Common myeloid progenitor, CD34-positive (primary cell): ENCODE measurements at regions not wholly inside any gene's neighbourhood (a gene's known extent, or its start where the extent isn't known, plus 50 kb on each side); places are given as distances from the start of the nearest gene placed in this dataset.

ENCODE experiments used
- CTCF ChIA-PET: fragments of 350-600 bp; sonication (Branson Sonifier 250); formaldehyde crosslinking; loops from one replicate; lab custom pipeline; 2021; ENCODE audit warnings: antibody characterized with exemption; lab: Charles Lee
- POLR2A ChIA-PET: fragments of 350-600 bp; sonication (Branson Sonifier 250); formaldehyde crosslinking; loops from one replicate; lab custom pipeline; 2021; ENCODE audit warnings: antibody characterized with exemption; lab: Charles Lee
- DNase-seq, 3 donors: peaks; one replicate each; pipeline versions ENCODE4 v3.0.0 to v3.0.0-alpha.2; 2013
- H3K27ac ChIP-seq, 2 experiments: 1 replicate in 1 of 2; 2 replicates in 1 of 2; pipeline ENCODE4 v1.7.0; 2013; ENCODE audit warnings: inconsistent platforms in 2 of 2, low read length in 2 of 2, mild to moderate bottlenecking in 2 of 2, low read depth in 1 of 2, moderate library complexity in 1 of 2; ENCODE audit not compliant: severe bottlenecking in 2 of 2, insufficient read depth in 1 of 2, poor library complexity in 1 of 2
- H3K27me3 ChIP-seq, 5 experiments: replicated peaks in 2 of 5; 1 replicate in 3 of 5; 2 replicates in 2 of 5; pipeline versions ENCODE4 v1.6.1 to v1.7.0; 2013; ENCODE audit warnings: low read length in 4 of 5, mild to moderate bottlenecking in 2 of 5, moderate library complexity in 2 of 5, inconsistent platforms in 1 of 5; ENCODE audit not compliant: insufficient read depth in 5 of 5, control insufficient read depth in 4 of 5
- H3K36me3 ChIP-seq, 4 experiments: 1 replicate in 2 of 4; 2 replicates in 2 of 4; pipeline versions ENCODE4 v1.6.1 to v1.7.0; 2013; ENCODE audit warnings: low read length in 3 of 4, control low read depth in 1 of 4, mild to moderate bottlenecking in 1 of 4; ENCODE audit not compliant: control insufficient read depth in 4 of 4, insufficient read depth in 4 of 4
- H3K4me1 ChIP-seq, 4 experiments: 1 replicate in 3 of 4; 2 replicates in 1 of 4; pipeline versions ENCODE4 v1.6.1 to v1.7.1; 2013; ENCODE audit warnings: low read length in 3 of 4, mild to moderate bottlenecking in 3 of 4, control low read depth in 1 of 4, inconsistent platforms in 1 of 4, moderate library complexity in 1 of 4; ENCODE audit not compliant: control insufficient read depth in 4 of 4, insufficient read depth in 4 of 4; ENCODE audit errors: control extremely low read depth in 1 of 4
- H3K4me3 ChIP-seq, 7 experiments: 1 replicate in 4 of 7; 2 replicates in 3 of 7; pipeline versions ENCODE4 v1.5.1 to v1.7.0; 2013; ENCODE audit warnings: mild to moderate bottlenecking in 7 of 7, low read length in 6 of 7, moderate library complexity in 6 of 7, inconsistent platforms in 2 of 7, low read depth in 2 of 7, control low read depth in 1 of 7; ENCODE audit not compliant: insufficient read depth in 4 of 7, control insufficient read depth in 1 of 7; ENCODE audit errors: extremely low read depth in 1 of 7
- H3K9me3 ChIP-seq, 5 experiments: 1 replicate in 4 of 5; 2 replicates in 1 of 5; pipeline versions ENCODE4 v1.6.1 to v1.7.1; 2013; ENCODE audit warnings: low read length in 4 of 5, mild to moderate bottlenecking in 2 of 5, inconsistent platforms in 1 of 5, low read depth in 1 of 5, moderate library complexity in 1 of 5; ENCODE audit not compliant: control insufficient read depth in 4 of 5, insufficient read depth in 2 of 5; ENCODE audit errors: control extremely low read depth in 1 of 5
- whole genome bisulfite sequencing: methylation state at CpG from one replicate; pipeline ENCODE4 v1.1.5; 2013; ENCODE audit not compliant: insufficient coverage; 5-methylcytosine and 5-hydroxymethylcytosine counted together

- CTCF ChIA-PET, result no interaction called here
- no peak for DNase-seq
- Histone ChIP-seq H3K36me3 (no peaks in the 10 kb centered on the region), H3K27ac (no peak overlapping the region), H3K4me1 (no peaks in the 10 kb centered on the region), H3K9me3 (peaks cover 0 to 3% (median 0%) of the 10 kb centered on the region in 5 experiments), H3K27me3 (no peaks in the 10 kb centered on the region), H3K4me3 (no peak overlapping the region)
- WGBS, result 100% methylated on average over 1 of the region's 3 CpGs
- POLR2A ChIA-PET, result no interaction called here
These were observed 194.6 kb downstream of the SEC23IP start for GRCh38 chr10:120087109-120087508.

GRCh38 chr10:120095875-120096274 is 203.3 kb downstream of the SEC23IP start:
- H3K36me3 ChIP-seq, result no peaks in the 10 kb centered on the region
- H3K27ac ChIP-seq, result no peak overlapping the region
- no peaks in the 10 kb centered on the region for H3K4me1 ChIP-seq
- ChIA-PET POLR2A (no interaction called here), CTCF (no interaction called here)
- H3K4me3 ChIP-seq, result no peak overlapping the region
- no peak for DNase-seq
- WGBS, result 100% methylated on average over 1 of the region's 3 CpGs
- no peaks in the 10 kb centered on the region for H3K9me3 ChIP-seq
- H3K27me3 ChIP-seq, result peaks cover 0 to 2% (median 0%) of the 10 kb centered on the region in 5 experiments

GRCh38 chr10:120097766-120098165 is 205.2 kb downstream of the SEC23IP start:
- CTCF ChIA-PET, result no interaction called here
- no peak overlapping the region for H3K4me3 ChIP-seq
- DNase-seq, result no peak

GRCh38 chr10:120098232-120098930 is 205.9 kb downstream of the SEC23IP start:
- 90% methylated on average over 4 of the region's 4 CpGs for WGBS
- POLR2A ChIA-PET, result no interaction called here

More at GRCh38 chr10:120097766-120098165, 205.2 kb downstream of the SEC23IP start:
- Histone ChIP-seq H3K9me3 (no peaks in the 10 kb centered on the region), H3K27me3 (peaks cover 0 to 6% (median under 1%) of the 10 kb centered on the region in 5 experiments), H3K27ac (no peak overlapping the region), H3K4me1 (no peaks in the 10 kb centered on the region), H3K36me3 (no peaks in the 10 kb centered on the region)
- POLR2A ChIA-PET, result no interaction called here

GRCh38 chr10:120103738-120104560 is 211.4 kb downstream of the SEC23IP start:
- H3K9me3 ChIP-seq, result no peaks in the 10 kb centered on the region
- peaks cover 0 to 13% (median 4%) of the 10 kb centered on the region in 5 experiments for H3K27me3 ChIP-seq
- 70% methylated on average over 4 of the region's 10 CpGs for WGBS
- no peak overlapping the region for H3K4me3 ChIP-seq
- CTCF ChIA-PET, result no interaction called here
- DNase-seq, result no peak
- no peak overlapping the region for H3K27ac ChIP-seq
- no peaks in the 10 kb centered on the region for H3K36me3 ChIP-seq
- H3K4me1 ChIP-seq, result no peaks in the 10 kb centered on the region
- POLR2A ChIA-PET, result no interaction called here

More at GRCh38 chr10:120098232-120098930, 205.9 kb downstream of the SEC23IP start:
- Histone ChIP-seq H3K4me1 (no peaks in the 10 kb centered on the region), H3K27ac (no peak overlapping the region), H3K36me3 (no peaks in the 10 kb centered on the region), H3K9me3 (no peaks in the 10 kb centered on the region), H3K27me3 (peaks cover 0 to 6% (median 0%) of the 10 kb centered on the region in 5 experiments), H3K4me3 (no peak overlapping the region)
- DNase-seq, result no peak
- CTCF ChIA-PET, result no interaction called here

- H3K36me3 ChIP-seq, result no peaks in the 10 kb centered on the region
- no peak overlapping the region for H3K4me3 ChIP-seq
- no peak overlapping the region for H3K27ac ChIP-seq
- POLR2A ChIA-PET, result no interaction called here
- no peaks in the 10 kb centered on the region for H3K9me3 ChIP-seq
- DNase-seq, result no peak
- 67% methylated on average over 1 of the region's 2 CpGs for WGBS
- CTCF ChIA-PET, result interaction anchor here (0.6 to 1.0 kb wide), 3 partner anchors 20 to 67 kb away, joined by 3 read pairs; no protein-coding TSS in a partner anchor
- peaks cover 0 to 14% (median 4%) of the 10 kb centered on the region in 5 experiments for H3K27me3 ChIP-seq
- H3K4me1 ChIP-seq, result no peaks in the 10 kb centered on the region
These were observed 212.5 kb downstream of the SEC23IP start for GRCh38 chr10:120105001-120105400.

GRCh38 chr10:120105492-120105891 is 213.0 kb downstream of the SEC23IP start:
- ChIA-PET CTCF (interaction anchor here (0.6 to 1.0 kb wide), 2 partner anchors 20 to 67 kb away, joined by 3 read pairs; no protein-coding TSS in a partner anchor), POLR2A (no interaction called here)
- H3K27me3 ChIP-seq, result peaks cover 0 to 13% (median 4%) of the 10 kb centered on the region in 5 experiments
- H3K36me3 ChIP-seq, result no peaks in the 10 kb centered on the region
- H3K4me1 ChIP-seq, result no peaks in the 10 kb centered on the region
- no peaks in the 10 kb centered on the region for H3K9me3 ChIP-seq
- H3K4me3 ChIP-seq, result no peak overlapping the region
- no CpG with 5 or more reads among the region's 1 CpG for WGBS
- H3K27ac ChIP-seq, result no peak overlapping the region
- DNase-seq, result no peak
